DND-41 (cell line): ENCODE measurements at regions not wholly inside any gene's neighbourhood (a gene's known extent, or its start where the extent isn't known, plus 50 kb on each side); places are given as distances from the start of the nearest gene placed in this dataset.

Experiments
- EZH2 ChIP-seq: IDR thresholded peaks from 3 replicates; pipeline ENCODE4 v1.6.1; 2012; ENCODE audit warnings: borderline replicate concordance, low read depth, mild to moderate bottlenecking, moderate library complexity, low read length, inconsistent platforms; ENCODE audit not compliant: severe bottlenecking
- TF ChIP-seq, protein P1 (sequence below): IDR thresholded peaks from 2 replicates; pipeline ENCODE4 v1.5.1; 2012; ENCODE audit warnings: borderline replicate concordance, low read length, moderate library complexity, mild to moderate bottlenecking; ENCODE audit not compliant: poor library complexity, severe bottlenecking; ENCODE audit errors: extremely low read depth

DNA sequence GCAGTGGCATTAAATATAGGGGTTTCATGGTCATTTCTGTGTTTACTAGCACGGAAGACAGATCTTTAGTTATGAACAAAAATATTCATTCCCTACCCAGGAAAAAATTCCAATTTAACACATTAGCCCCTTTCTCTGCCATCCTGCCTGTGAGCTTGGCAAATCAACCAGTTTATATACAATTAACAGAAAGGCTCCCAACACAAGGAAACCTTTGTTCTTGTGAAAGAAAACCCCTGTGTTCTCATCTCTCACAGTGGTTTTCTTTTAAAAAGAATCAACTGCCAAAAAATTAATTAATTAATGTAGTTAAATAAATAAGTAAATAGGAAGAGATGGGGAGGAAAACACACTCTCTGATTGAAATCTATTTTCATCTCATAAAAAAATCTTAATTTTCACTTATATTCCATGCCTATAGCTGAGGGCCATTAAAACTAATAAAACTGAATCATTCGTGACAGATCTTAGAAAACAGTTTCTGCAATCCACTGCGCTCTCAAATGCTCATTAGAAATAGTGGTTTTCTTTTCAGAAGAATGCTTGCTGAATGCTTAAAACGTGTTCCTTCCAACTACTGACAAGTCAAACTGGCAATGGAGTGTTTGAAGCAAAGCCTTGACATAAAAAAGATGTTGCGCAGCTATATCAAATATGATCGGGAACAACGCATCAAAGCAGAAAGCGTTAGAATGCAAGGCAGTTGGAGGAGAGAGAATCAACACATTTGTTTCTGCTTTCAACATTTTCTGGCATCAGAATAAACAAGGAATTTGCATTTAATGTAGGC lies 387.7 kb downstream of the TLR4 start:
- no peak for TF ChIP-seq EZH2
- TF ChIP-seq, protein P1, sequence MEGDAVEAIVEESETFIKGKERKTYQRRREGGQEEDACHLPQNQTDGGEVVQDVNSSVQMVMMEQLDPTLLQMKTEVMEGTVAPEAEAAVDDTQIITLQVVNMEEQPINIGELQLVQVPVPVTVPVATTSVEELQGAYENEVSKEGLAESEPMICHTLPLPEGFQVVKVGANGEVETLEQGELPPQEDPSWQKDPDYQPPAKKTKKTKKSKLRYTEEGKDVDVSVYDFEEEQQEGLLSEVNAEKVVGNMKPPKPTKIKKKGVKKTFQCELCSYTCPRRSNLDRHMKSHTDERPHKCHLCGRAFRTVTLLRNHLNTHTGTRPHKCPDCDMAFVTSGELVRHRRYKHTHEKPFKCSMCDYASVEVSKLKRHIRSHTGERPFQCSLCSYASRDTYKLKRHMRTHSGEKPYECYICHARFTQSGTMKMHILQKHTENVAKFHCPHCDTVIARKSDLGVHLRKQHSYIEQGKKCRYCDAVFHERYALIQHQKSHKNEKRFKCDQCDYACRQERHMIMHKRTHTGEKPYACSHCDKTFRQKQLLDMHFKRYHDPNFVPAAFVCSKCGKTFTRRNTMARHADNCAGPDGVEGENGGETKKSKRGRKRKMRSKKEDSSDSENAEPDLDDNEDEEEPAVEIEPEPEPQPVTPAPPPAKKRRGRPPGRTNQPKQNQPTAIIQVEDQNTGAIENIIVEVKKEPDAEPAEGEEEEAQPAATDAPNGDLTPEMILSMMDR, result no peak
